SK-N-MC (cell line): ENCODE measurements at regions not wholly inside any gene's neighbourhood (a gene's known extent, or its start where the extent isn't known, plus 50 kb on each side); places are given as distances from the start of the nearest gene placed in this dataset.

Source experiments
- EZH2 ChIP-seq: fragments of 200-600 bp; sonication (generic); IDR thresholded peaks from one replicate; pipeline ENCODE4 v1.6.1; 2017; ENCODE audit warnings: antibody characterized with exemption
- FOXP2 ChIP-seq: optimal IDR thresholded peaks from 2 replicates; pipeline ENCODE3; 2011; ENCODE audit warnings: mild to moderate bottlenecking, moderate library complexity; ENCODE audit not compliant: insufficient read depth; ENCODE audit errors: extremely low read length, control extremely low read depth
- POLR2AphosphoS5 ChIP-seq: IDR thresholded peaks from 2 replicates; pipeline ENCODE4 v1.6.1; 2012; ENCODE audit warnings: mild to moderate bottlenecking, low read depth, low read length, borderline replicate concordance

- no peak for TF ChIP-seq FOXP2
- TF ChIP-seq EZH2, result no peak
- no peak for TF ChIP-seq POLR2AphosphoS5
These were observed 214.1 kb upstream of the CNTN6 start for GRCh38 chr3:878746-879145.
